OCI-M1 (cell line): ENCODE measurements at regions not wholly inside any gene's neighbourhood (a gene's known extent, or its start where the extent isn't known, plus 50 kb on each side); places are given as distances from the start of the nearest gene placed in this dataset.

ENCODE experiments used
- DNase-seq: peaks from one replicate; lab custom pipeline; 2025; lab: John Stamatoyannopoulos, UW

GRCh38 chr10:43901744-43902504 lies 253.2 kb upstream of the ZNF32 start:
- no peak for DNase-seq

GRCh38 chr10:43901302-43901701 lies 252.6 kb upstream of the ZNF32 start:
- DNase-seq = no peak

GRCh38 chr10:43900571-43900970 lies 251.9 kb upstream of the ZNF32 start:
- no peak for DNase-seq

- no peak for DNase-seq
Observed at GRCh38 chr10:43899224-43899959, 250.7 kb upstream of the ZNF32 start.

- no peak for DNase-seq
Observed at GRCh38 chr10:43898592-43898991, 249.9 kb upstream of the ZNF32 start.

GRCh38 chr10:43897765-43898419 lies 249.2 kb upstream of the ZNF32 start:
- no peak for DNase-seq

- no peak for DNase-seq
Observed at GRCh38 chr10:43892062-43892770, 243.5 kb upstream of the ZNF32 start.

GRCh38 chr10:43891241-43891640 lies 242.6 kb upstream of the ZNF32 start:
- DNase-seq = no peak

DNA sequence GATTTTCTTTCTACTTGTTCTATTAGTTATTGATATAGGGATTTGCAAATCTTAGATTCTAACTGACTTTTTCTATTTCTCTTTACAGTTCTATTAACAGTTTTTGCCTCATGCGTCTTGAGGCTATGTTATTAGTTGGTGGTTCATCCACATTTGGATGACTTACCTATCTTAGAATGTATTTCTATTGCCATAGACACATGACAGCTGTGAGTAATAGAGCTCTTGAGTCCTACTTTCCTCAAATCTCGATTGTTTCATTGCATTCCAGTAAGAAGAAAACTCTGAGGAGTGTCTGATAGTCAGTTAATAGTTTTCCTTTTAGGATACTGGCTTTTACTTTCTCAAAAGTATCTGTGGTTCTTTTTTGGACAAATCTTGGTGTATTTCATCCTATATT lies 241.4 kb upstream of the ZNF32 start:
- DNase-seq = no peak

DNA sequence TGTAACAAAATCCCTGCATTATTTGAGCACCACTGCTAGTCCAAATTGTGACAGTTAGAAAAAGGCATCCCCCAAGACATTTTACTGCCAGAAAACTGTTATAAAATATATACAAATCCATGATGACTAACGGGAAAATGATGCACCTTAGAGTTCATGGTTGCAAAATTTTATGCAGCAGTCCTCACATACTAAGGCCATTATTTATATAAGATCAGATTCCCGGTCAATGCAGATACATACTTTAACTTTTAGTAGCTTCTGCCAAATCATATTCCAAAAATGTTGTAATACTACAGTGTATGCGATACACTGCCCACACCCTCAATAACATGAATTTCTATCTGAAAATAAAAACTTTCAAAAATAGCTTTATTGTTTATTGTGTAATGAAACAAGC lies 239.9 kb upstream of the ZNF32 start:
- no peak for DNase-seq

DNA sequence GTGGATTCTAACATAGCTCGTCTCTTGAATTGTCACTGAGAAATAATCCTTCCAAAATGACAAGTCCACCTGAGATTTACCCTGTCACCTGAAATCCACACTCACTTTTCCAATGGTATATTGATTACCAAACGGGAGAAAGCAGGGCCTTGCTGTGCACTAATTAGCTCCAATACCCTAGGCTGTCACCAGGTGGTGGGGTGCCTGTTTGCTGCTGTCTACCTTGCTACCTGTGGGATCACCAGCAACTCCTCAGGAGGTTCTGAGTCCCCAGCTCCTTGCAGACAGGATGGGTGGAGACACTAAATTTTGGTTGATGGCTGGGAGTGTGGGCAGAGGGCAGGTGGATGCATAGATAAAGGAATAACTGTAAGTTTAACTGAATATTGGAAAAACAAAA lies 237.2 kb upstream of the ZNF32 start:
- no peak for DNase-seq

- no peak for DNase-seq
Observed at GRCh38 chr10:43885252-43885651, 236.6 kb upstream of the ZNF32 start.

DNA sequence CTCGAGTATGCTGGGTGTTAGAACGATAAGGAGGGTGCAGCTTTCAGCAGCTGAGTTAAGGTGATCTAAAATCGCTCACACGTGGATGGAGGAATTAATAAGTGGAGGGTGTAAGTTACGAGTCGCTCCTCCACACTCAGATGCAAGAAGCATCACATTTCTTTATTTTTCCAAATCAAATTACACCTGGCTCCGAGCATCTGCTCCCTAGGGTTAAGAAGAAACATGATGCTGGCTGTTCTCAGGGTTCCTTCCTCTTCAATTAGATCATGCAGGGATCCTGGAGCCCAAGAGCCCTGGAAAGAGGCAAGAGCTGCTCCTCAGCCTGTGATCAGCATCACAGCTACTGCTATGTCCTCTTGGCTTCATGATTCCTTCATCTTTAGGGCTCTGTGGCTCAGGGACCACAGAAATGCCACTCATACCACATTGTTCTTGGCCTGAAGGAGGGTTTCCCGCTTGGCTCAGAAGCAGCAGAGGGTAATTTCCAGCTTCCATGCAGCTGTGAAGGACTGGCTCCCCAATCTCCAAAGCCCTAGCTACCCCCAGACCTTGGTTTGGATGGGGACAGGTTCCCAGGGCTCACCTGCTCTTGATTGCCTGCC lies 235.9 kb upstream of the ZNF32 start:
- DNase-seq = no peak

DNA sequence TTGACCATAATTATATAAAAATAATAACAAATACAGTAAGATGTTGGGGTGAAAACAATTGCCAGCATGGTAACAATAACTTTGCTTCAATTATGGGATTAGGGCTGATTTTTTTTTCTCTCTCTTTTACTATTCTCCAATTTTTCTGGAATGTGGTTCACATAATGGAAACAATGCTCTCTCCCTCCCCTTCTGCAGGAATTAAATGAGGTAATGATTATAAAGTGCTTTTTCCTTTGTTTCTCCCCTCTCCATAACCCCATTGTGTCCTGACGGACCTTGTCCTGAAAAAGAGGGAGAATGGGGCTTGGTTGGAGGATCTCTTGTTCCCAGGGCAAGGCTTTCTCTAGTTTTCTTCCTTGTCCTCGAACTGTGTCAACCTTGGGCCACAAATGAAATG lies 234.0 kb upstream of the ZNF32 start:
- no peak for DNase-seq

- no peak for DNase-seq
Observed at GRCh38 chr10:43881657-43882056, 233.0 kb upstream of the ZNF32 start.

DNA sequence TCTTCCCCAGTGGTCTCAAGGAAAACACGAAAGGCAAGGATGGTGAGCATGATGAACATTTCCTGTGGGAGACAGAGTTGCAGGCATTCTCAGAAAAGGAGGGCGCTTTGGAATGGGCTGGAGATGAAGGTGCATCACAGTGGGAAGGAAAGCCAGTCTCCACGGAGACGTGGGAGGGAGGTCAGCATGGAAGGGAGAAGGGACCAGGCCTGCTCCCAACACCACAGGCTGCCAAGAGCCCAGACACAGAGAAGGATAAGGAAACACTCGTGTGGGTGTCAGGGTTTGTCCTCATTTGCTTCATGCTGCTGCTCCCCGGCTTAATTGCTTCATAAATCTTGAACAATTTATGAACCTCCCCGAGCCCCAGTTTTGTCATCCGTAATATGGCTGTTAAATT lies 231.5 kb upstream of the ZNF32 start:
- DNase-seq = no peak

DNA sequence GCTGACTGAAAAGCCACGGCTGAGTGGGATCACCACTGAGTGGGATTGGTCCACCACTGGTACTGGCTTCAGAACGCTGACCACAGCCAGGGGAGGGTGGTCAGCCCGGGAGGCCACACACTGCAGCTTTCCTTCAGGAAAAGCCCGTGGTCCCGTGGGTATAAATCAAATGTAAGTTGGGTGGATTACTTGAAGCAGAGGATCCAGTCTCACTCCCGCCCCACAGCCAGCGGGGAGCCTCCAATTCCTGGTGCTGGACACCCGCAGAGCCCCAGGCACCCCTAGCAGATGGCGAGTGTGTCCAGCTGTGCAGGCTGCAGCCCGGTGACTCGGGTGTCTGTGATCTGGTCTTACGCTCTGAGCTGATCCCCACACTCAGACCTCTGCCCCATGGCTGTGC lies 231.1 kb upstream of the ZNF32 start:
- DNase-seq = no peak

DNA sequence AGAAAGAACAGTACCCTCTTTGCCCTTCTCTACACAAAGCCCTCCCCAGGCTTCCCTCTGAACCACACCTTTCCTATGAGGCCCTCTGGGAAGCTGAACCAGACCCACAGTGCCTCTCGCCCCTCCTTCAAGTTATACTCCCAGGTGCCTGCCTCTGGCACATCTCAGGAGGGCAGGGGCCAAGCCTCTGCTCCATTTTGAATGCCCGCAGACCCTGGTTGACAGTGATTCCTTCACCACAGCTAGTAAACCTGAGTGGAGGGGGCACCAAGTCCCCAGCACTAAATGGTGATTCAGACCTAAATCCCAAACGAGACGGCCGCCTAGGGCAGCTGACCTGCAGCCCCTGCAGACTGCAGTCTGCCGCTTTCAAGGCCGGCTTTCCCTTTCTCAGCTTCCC lies 230.5 kb upstream of the ZNF32 start:
- no peak for DNase-seq

GRCh38 chr10:43878386-43878785 lies 229.7 kb upstream of the ZNF32 start:
- no peak for DNase-seq

- no peak for DNase-seq
Observed at GRCh38 chr10:43876976-43877375, 228.3 kb upstream of the ZNF32 start.

DNA sequence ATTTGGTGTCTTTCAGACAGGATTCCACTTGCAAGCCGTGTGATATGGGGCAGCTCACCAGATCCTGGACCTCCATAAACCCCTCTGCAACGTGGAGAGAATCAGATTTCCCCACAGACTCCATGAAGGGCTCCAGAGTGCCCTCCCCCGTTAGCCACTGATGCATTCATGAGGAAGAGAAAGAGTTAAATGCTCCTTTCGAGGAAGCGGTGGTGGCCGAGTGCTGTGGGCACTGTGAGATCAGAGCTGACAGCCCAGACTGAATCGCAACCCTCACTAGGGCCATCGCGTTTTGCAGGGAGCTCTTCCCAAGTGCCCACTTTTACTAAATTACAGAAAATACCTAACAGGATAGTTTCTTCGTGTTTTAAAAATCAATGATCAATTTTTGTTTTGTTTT lies 226.3 kb upstream of the ZNF32 start:
- DNase-seq = no peak

DNA sequence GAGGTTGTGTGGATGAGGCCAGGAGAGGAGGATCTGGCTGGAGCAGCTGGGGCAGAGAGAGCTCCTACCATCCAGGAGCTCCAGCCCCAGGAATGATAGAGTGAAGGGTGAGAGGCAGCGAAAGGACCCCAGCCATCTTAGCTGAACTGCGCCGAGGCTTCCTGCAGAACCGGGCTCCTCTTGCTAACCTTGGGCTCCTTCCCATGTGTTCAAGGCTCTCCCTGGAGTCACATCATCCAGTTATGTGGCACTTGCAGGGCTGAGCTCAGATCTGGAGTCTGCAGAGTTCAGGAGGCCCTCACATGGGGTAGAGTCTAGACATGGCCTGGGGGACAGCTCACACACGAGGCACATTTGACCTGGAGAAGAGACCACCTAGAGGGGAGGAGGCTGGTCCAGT lies 225.0 kb upstream of the ZNF32 start:
- no peak for DNase-seq
